ACC112 (cell line): ENCODE measurements at regions not wholly inside any gene's neighbourhood (a gene's known extent, or its start where the extent isn't known, plus 50 kb on each side); places are given as distances from the start of the nearest gene placed in this dataset.

Source experiments
- H2AFZ ChIP-seq: fragments of 200-600 bp; sonication (generic); one replicate; pipeline ENCODE4 v1.6.0; 2017; ENCODE audit warnings: antibody characterized with exemption, low read length; ENCODE audit not compliant: unreplicated experiment
- H3K27ac ChIP-seq: fragments of 200-600 bp; sonication (generic); 2 replicates; pipeline ENCODE4 v1.5.1; 2014; ENCODE audit warnings: low read depth, mild to moderate bottlenecking, antibody characterized with exemption, low read length, moderate library complexity
- H3K27me3 ChIP-seq: fragments of 200-600 bp; sonication (generic); 2 replicates; pipeline ENCODE4 v1.6.1; 2014; ENCODE audit warnings: mild to moderate bottlenecking, antibody characterized with exemption, low read length, moderate library complexity, mixed read lengths; ENCODE audit not compliant: insufficient read depth
- H3K36me3 ChIP-seq: fragments of 200-600 bp; sonication (generic); 2 replicates; pipeline ENCODE4 v1.6.1; 2016; ENCODE audit warnings: mild to moderate bottlenecking, antibody characterized with exemption, low read length, moderate library complexity, mixed read lengths; ENCODE audit not compliant: insufficient read depth
- H3K4me1 ChIP-seq: fragments of 200-600 bp; sonication (generic); one replicate; pipeline ENCODE4 v1.6.1; 2016; ENCODE audit warnings: low read length, mixed read lengths; ENCODE audit not compliant: insufficient read depth, unreplicated experiment, control insufficient read depth
- H3K4me3 ChIP-seq: fragments of 200-600 bp; sonication (generic); 2 replicates; pipeline ENCODE4 v1.5.1; 2014; ENCODE audit warnings: mild to moderate bottlenecking, low read depth, low read length
- H3K79me2 ChIP-seq: fragments of 200-600 bp; sonication (generic); one replicate; pipeline ENCODE4 v1.6.0; 2016; ENCODE audit warnings: low read length; ENCODE audit not compliant: control insufficient read depth, unreplicated experiment, insufficient read depth

DNA sequence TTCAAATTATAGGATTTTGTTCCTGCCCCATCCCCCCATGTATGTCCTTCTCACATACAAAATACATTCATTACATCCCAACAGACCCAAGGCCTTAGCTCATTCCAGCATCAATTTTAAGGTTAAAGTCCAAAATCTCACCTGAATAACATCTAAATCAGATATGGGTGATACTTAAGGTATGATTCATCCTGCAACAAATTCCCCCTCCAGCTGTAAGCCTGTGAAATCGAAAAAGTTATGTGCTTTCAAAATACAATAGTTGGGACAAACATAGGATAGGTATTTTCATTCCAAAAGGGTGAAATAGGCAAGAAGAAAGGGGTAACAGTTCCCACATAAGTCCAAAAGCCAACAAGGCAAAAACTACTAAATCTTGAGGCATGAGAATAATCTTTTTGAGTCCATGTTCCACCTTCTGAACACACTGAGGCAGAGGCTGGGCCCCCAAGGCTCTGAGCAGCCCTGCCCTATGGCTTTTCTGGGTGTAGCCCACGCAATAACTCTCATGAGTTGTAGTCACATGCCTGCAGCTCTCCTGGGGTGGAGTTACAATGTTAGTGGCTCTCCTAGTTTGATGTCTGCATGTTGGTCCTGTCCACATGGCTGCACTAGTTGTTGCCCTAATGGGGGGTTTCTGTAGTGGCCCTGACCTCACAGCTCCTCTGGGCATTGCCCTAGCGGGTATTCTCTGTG, 243.9 kb upstream of the SMARCA2 start:
- Histone ChIP-seq H3K27ac (no peak overlapping the region), H3K4me1 (no peaks in the 10 kb centered on the region), H3K27me3 (no peaks in the 10 kb centered on the region), H3K79me2 (no peaks in the 10 kb centered on the region), H3K36me3 (no peaks in the 10 kb centered on the region), H3K4me3 (no peak overlapping the region), H2AFZ (no peak overlapping the region)

DNA sequence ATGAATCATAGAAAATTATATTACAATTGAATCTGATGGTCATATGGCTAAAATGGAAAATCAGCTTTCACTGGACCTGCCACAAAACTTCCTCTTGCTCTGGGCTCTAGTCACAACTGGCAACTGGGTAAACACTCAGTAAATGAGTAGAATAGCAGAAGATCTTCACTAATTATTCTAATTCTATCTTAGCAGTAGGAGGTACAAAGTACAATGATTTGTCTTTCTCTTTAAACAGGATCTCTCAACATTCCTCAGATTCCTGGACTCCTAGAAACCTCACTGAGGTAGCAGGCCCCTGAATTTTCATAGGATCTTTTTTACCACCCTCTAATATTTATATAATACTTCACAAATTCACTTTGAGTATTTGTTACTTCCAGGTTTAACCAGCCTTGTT, 239.9 kb upstream of the SMARCA2 start:
- H2AFZ ChIP-seq: no peak overlapping the region
- no peaks in the 10 kb centered on the region for H3K79me2 ChIP-seq
- no peaks in the 10 kb centered on the region for H3K4me1 ChIP-seq
- no peaks in the 10 kb centered on the region for H3K27me3 ChIP-seq
- H3K27ac ChIP-seq: no peak overlapping the region
- H3K36me3 ChIP-seq: no peaks in the 10 kb centered on the region
- H3K4me3 ChIP-seq: no peak overlapping the region

DNA sequence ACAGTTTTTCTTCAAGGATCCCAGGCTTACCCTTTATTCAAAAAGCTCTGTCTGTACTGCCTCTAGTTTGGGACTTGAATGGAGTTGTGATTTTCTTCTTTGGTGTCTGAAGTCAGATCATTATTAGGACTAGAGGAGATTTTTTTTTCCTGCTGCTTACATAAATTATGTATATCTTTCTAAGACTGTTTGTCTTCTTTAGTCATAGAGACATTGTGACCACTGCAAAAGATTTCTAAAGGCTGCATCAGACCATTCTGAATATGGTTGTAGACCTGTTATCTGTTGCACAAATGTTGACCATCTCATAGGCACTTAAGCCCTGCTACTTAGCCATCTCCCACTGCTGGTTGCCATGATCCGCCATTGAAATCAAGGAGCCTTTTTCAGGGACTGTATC, 238.5 kb upstream of the SMARCA2 start:
- no peak overlapping the region for H3K4me3 ChIP-seq

GRCh38 chr9:1791191-1791590, 224.0 kb upstream of the SMARCA2 start:
- Histone ChIP-seq H3K27me3 (no peaks in the 10 kb centered on the region), H2AFZ (no peak overlapping the region), H3K4me1 (no peaks in the 10 kb centered on the region), H3K4me3 (no peak overlapping the region), H3K36me3 (no peaks in the 10 kb centered on the region), H3K27ac (no peak overlapping the region), H3K79me2 (no peaks in the 10 kb centered on the region)

More for the DNA sequence above, 238.5 kb upstream of the SMARCA2 start:
- no peaks in the 10 kb centered on the region for H3K4me1 ChIP-seq
- no peak overlapping the region for H2AFZ ChIP-seq
- H3K27ac ChIP-seq: no peak overlapping the region
- H3K79me2 ChIP-seq: no peaks in the 10 kb centered on the region
- H3K36me3 ChIP-seq: no peaks in the 10 kb centered on the region
- no peaks in the 10 kb centered on the region for H3K27me3 ChIP-seq

DNA sequence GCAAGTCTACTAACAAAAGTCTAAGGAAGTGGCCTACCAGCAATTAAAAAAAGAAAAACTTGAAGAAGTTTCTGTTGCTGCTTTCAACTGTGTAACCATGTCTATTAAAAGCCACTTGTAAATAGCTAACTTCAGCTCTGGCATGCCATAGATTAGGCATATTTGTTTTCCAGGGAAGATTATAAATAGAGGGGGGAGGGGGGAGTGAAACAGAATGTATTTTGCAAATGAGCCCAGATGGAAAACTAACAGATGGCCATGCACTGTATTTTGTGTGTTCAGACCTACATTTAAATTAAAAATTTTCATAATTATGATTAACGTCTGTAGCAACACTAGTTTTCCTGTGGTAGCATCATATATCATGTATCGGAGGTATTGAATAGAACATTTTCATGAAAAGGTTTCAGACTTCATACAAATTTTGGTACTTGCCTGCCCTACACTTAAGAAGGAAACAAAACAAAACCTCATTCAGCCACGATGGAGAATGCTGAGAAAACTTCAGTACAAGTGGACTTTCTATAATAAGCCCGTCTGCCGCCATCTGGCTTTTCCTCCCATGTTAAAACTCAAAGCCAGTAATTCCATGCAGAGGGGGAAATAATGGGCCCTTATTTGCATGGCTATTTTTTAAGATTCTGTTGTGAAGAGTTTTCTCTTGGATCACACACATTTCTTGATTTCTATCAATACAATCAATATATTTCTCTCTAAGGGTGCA, 220.4 kb upstream of the SMARCA2 start:
- H3K4me1 ChIP-seq: no peaks in the 10 kb centered on the region
- no peak overlapping the region for H3K4me3 ChIP-seq
- H2AFZ ChIP-seq: no peak overlapping the region
- no peaks in the 10 kb centered on the region for H3K36me3 ChIP-seq
- no peak overlapping the region for H3K27ac ChIP-seq
- no peaks in the 10 kb centered on the region for H3K79me2 ChIP-seq
- no peaks in the 10 kb centered on the region for H3K27me3 ChIP-seq

- Histone ChIP-seq H3K4me1 (no peaks in the 10 kb centered on the region), H3K27ac (no peak overlapping the region), H3K36me3 (no peaks in the 10 kb centered on the region), H2AFZ (no peak overlapping the region), H3K4me3 (no peak overlapping the region), H3K27me3 (no peaks in the 10 kb centered on the region), H3K79me2 (no peaks in the 10 kb centered on the region)
Measured at GRCh38 chr9:1804128-1804865, 210.8 kb upstream of the SMARCA2 start.

DNA sequence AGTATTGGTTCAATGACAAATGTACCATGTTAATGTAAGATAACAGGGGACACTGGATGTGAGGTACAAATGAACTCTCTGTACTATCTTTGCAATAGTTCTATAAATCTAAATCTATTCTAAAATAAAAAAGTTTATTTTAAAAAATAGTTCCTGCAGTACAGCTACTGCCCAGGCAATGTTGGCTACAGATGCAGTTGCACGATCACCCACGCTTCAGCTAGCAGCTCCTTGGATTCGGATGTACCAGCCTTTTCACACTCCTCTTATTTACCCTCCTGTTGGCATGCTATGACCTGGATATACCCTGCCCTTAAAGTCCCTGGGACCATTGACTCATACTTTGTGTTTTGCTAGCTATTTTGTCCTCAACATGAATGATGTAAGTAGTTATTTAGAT, 185.4 kb upstream of the SMARCA2 start:
- H3K79me2 ChIP-seq: no peaks in the 10 kb centered on the region
- no peak overlapping the region for H2AFZ ChIP-seq
- H3K4me3 ChIP-seq: no peak overlapping the region
- H3K4me1 ChIP-seq: no peaks in the 10 kb centered on the region
- no peak overlapping the region for H3K27ac ChIP-seq
- no peaks in the 10 kb centered on the region for H3K36me3 ChIP-seq
- H3K27me3 ChIP-seq: no peaks in the 10 kb centered on the region

DNA sequence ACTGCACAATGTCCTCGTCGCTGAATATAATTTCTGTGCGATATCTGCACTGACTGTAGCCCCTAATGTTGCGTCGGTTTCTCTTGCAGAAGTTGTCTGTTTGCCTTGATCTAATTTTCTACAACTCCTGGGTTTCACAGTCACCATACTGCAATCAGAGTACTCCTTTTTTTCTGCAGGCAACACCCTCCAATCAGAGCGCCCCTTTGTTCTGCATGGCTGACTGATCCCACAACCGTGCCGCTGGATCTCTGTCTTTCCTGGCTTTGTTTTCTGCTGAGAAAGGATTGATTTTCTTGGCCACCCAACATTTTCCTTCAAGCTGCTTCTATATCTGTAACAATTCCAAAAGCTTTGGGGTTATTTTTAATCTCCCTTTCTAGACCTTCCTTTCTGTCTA, 182.2 kb upstream of the SMARCA2 start:
- no peaks in the 10 kb centered on the region for H3K4me1 ChIP-seq
- H3K27ac ChIP-seq: no peak overlapping the region
- H3K27me3 ChIP-seq: no peaks in the 10 kb centered on the region
- no peaks in the 10 kb centered on the region for H3K36me3 ChIP-seq
- no peaks in the 10 kb centered on the region for H3K79me2 ChIP-seq
- H3K4me3 ChIP-seq: no peak overlapping the region
- H2AFZ ChIP-seq: no peak overlapping the region

GRCh38 chr9:1837453-1838084, 177.6 kb upstream of the SMARCA2 start:
- Histone ChIP-seq H2AFZ (no peak overlapping the region), H3K27me3 (no peaks in the 10 kb centered on the region), H3K27ac (no peak overlapping the region), H3K79me2 (no peaks in the 10 kb centered on the region), H3K36me3 (no peaks in the 10 kb centered on the region), H3K4me1 (no peaks in the 10 kb centered on the region), H3K4me3 (no peak overlapping the region)

GRCh38 chr9:1839909-1840308, 175.2 kb upstream of the SMARCA2 start:
- no peaks in the 10 kb centered on the region for H3K4me1 ChIP-seq
- no peak overlapping the region for H3K27ac ChIP-seq
- H3K4me3 ChIP-seq: no peak overlapping the region
- H3K79me2 ChIP-seq: no peaks in the 10 kb centered on the region
- H3K36me3 ChIP-seq: no peaks in the 10 kb centered on the region
- H3K27me3 ChIP-seq: no peaks in the 10 kb centered on the region
- H2AFZ ChIP-seq: no peak overlapping the region
